H9 (cell line): ENCODE measurements at regions not wholly inside any gene's neighbourhood (a gene's known extent, or its start where the extent isn't known, plus 50 kb on each side); places are given as distances from the start of the nearest gene placed in this dataset.

ENCODE experiments used
- DNase-seq: peaks from one replicate; pipeline ENCODE4 v3.0.0-alpha.2; 2017
- H2AFZ ChIP-seq: one replicate; pipeline ENCODE4 v1.6.1; 2013; ENCODE audit warnings: mild to moderate bottlenecking, low read length, control low read depth, moderate library complexity
- H2AK5ac ChIP-seq: 2 replicates; pipeline ENCODE4 v1.6.1; 2013; ENCODE audit warnings: low read length, control low read depth, mixed read lengths; ENCODE audit not compliant: insufficient read length
- H2BK120ac ChIP-seq: one replicate; pipeline ENCODE4 v1.6.1; 2013; ENCODE audit warnings: low read depth, mild to moderate bottlenecking, low read length, control low read depth, inconsistent platforms; ENCODE audit not compliant: poor library complexity, severe bottlenecking
- H2BK12ac ChIP-seq: 2 replicates; pipeline ENCODE4 v1.6.1; 2013; ENCODE audit warnings: low read length, control low read depth, mixed read lengths, low read depth; ENCODE audit not compliant: insufficient read length
- H2BK15ac ChIP-seq: 2 replicates; pipeline ENCODE4 v1.6.1; 2013; ENCODE audit warnings: low read depth, low read length, control low read depth
- H2BK20ac ChIP-seq: one replicate; pipeline ENCODE4 v1.6.1; 2013; ENCODE audit warnings: low read depth, mild to moderate bottlenecking, low read length, control low read depth, inconsistent platforms; ENCODE audit not compliant: poor library complexity, severe bottlenecking
- H2BK5ac ChIP-seq: 2 replicates; pipeline ENCODE4 v1.6.1; 2013; ENCODE audit warnings: low read length, control low read depth, mixed read lengths; ENCODE audit not compliant: insufficient read length
- H3K14ac ChIP-seq: 2 replicates; pipeline ENCODE4 v1.6.1; 2013; ENCODE audit warnings: low read length, control low read depth; ENCODE audit not compliant: insufficient read depth
- H3K18ac ChIP-seq: 2 replicates; pipeline ENCODE4 v1.6.1; 2013; ENCODE audit warnings: low read depth, mild to moderate bottlenecking, mixed read lengths, low read length, control low read depth; ENCODE audit not compliant: insufficient read length
- H3K23ac ChIP-seq: 2 replicates; pipeline ENCODE4 v1.6.1; 2013; ENCODE audit warnings: low read length, control low read depth, mixed read lengths, low read depth; ENCODE audit not compliant: insufficient read length
- H3K23me2 ChIP-seq: 2 replicates; pipeline ENCODE4 v1.6.1; 2013; ENCODE audit warnings: low read depth, mild to moderate bottlenecking, mixed read lengths, low read length, control low read depth; ENCODE audit not compliant: insufficient read length, poor library complexity, severe bottlenecking
- H3K27ac ChIP-seq: 2 replicates; pipeline ENCODE4 v1.5.1; 2013; ENCODE audit warnings: low read length, control low read depth, mixed read lengths, low read depth; ENCODE audit not compliant: insufficient read length
- H3K27me3 ChIP-seq: 2 replicates; pipeline ENCODE4 v1.6.1; 2013; ENCODE audit warnings: low read length, control low read depth, inconsistent platforms; ENCODE audit not compliant: insufficient read depth
- H3K4ac ChIP-seq: 2 replicates; pipeline ENCODE4 v1.6.1; 2013; ENCODE audit warnings: low read depth, mild to moderate bottlenecking, control low read depth, inconsistent platforms, low read length, moderate library complexity
- H3K4me1 ChIP-seq: 2 replicates; pipeline ENCODE4 v1.6.1; 2013; ENCODE audit warnings: low read length, control low read depth, inconsistent platforms; ENCODE audit not compliant: insufficient read depth
- H3K4me2 ChIP-seq: 2 replicates; pipeline ENCODE4 v1.6.1; 2013; ENCODE audit warnings: low read length, control low read depth, mixed read lengths; ENCODE audit not compliant: insufficient read length, insufficient read depth
- H3K56ac ChIP-seq: 2 replicates; pipeline ENCODE4 v1.6.1; 2013; ENCODE audit warnings: low read depth, mild to moderate bottlenecking, mixed read lengths, low read length, control low read depth; ENCODE audit not compliant: insufficient read length
- H3K79me1 ChIP-seq: 2 replicates; pipeline ENCODE4 v1.6.1; 2013; ENCODE audit warnings: low read depth, mild to moderate bottlenecking, moderate library complexity, low read length, control low read depth, inconsistent platforms; ENCODE audit not compliant: insufficient read depth, poor library complexity, severe bottlenecking
- H3K79me2 ChIP-seq: 2 replicates; pipeline ENCODE4 v1.6.1; 2013; ENCODE audit warnings: low read length, control low read depth, inconsistent platforms; ENCODE audit not compliant: insufficient read depth
- H3K9ac ChIP-seq: 2 replicates; pipeline ENCODE4 v1.6.1; 2013; ENCODE audit warnings: low read length, control low read depth, mixed read lengths; ENCODE audit not compliant: insufficient read length; ENCODE audit errors: extremely low read depth
- H3K9me3 ChIP-seq: one replicate; pipeline ENCODE4 v1.6.1; 2013; ENCODE audit warnings: low read depth, low read length, inconsistent platforms; ENCODE audit not compliant: control insufficient read depth
- H3T11ph ChIP-seq: one replicate; pipeline ENCODE4 v1.6.1; 2013; ENCODE audit warnings: mild to moderate bottlenecking, low read length, control low read depth, inconsistent platforms
- H4K20me1 ChIP-seq: one replicate; pipeline ENCODE4 v1.6.1; 2013; ENCODE audit not compliant: control insufficient read depth, insufficient read length, insufficient read depth
- H4K5ac ChIP-seq: 2 replicates; pipeline ENCODE4 v1.6.1; 2013; ENCODE audit warnings: low read depth, mild to moderate bottlenecking, mixed read lengths, low read length, control low read depth; ENCODE audit not compliant: insufficient read length
- H4K8ac ChIP-seq: replicated peaks from 2 replicates; pipeline ENCODE4 v1.6.1; 2013; ENCODE audit warnings: low read length, control low read depth, mixed read lengths, low read depth; ENCODE audit not compliant: insufficient read length
- H4K91ac ChIP-seq: 2 replicates; pipeline ENCODE4 v1.6.1; 2013; ENCODE audit warnings: low read depth, mild to moderate bottlenecking, moderate library complexity, mixed read lengths, low read length, control low read depth; ENCODE audit not compliant: insufficient read length
- H3K27ac Mint-ChIP-seq, 3 experiments: 2 replicates in 2 of 3; 3 replicates in 1 of 3; pipeline ENCODE4 v1.8.0; 2020 to 2021; ENCODE audit warnings: mixed read lengths in 3 of 3, mild to moderate bottlenecking in 1 of 3, moderate library complexity in 1 of 3
- H3K27me3 Mint-ChIP-seq: 2 replicates; pipeline ENCODE4 v1.8.0; 2021; ENCODE audit warnings: low read depth, mild to moderate bottlenecking, moderate library complexity, mixed read lengths
- H3K36me3 Mint-ChIP-seq, 3 experiments: 2 replicates in 2 of 3; 3 replicates in 1 of 3; pipeline ENCODE4 v1.8.0; 2020 to 2021; ENCODE audit warnings: low read depth in 3 of 3, mixed read lengths in 3 of 3; ENCODE audit not compliant: insufficient read depth in 1 of 3
- H3K4me1 Mint-ChIP-seq, 2 experiments: 2 replicates each; pipeline ENCODE4 v1.8.0; 2020; ENCODE audit warnings: mixed read lengths in 2 of 2
- H3K4me3 Mint-ChIP-seq, 2 experiments: 2 replicates in 1 of 2; 3 replicates in 1 of 2; pipeline ENCODE4 v1.8.0; 2020 to 2021; ENCODE audit warnings: mild to moderate bottlenecking in 2 of 2, mixed read lengths in 2 of 2, moderate library complexity in 1 of 2
- H3K9me3 Mint-ChIP-seq, 2 experiments: 2 replicates in 1 of 2; 3 replicates in 1 of 2; pipeline ENCODE4 v1.8.0; 2020; ENCODE audit warnings: mild to moderate bottlenecking in 2 of 2, mixed read lengths in 2 of 2, moderate library complexity in 1 of 2
- CTCF ChIP-seq: fragments of 200-600 bp; sonication (generic); conservative IDR thresholded peaks from 3 replicates; pipeline ENCODE4 v1.8.0; 2021; ENCODE audit warnings: antibody characterized with exemption, mild to moderate bottlenecking
- whole genome bisulfite sequencing: extraction: QIAGEN DNeasy Blood & Tissue Kit; methylation state at CpG from one replicate; pipeline ENCODE4 v1.1.7; 2013; ENCODE audit warnings: missing lambda C conversion rate, low lambda C conversion rate, mixed read lengths; ENCODE audit not compliant: insufficient read length; ENCODE audit errors: extremely low coverage; 5-methylcytosine and 5-hydroxymethylcytosine counted together

GRCh38 chr20:51886341-51886740, 84.0 kb upstream of the SALL4 start:
- Histone ChIP-seq H4K91ac (no peak overlapping the region), H2BK20ac (no peak overlapping the region), H3K18ac (no peak overlapping the region), H2BK120ac (no peak overlapping the region), H2AFZ (no peak overlapping the region), H2AK5ac (no peak overlapping the region), H3K27me3 (no peaks in the 10 kb centered on the region), H4K20me1 (no peaks in the 10 kb centered on the region), H3K9ac (no peak overlapping the region), H3K9me3 (no peaks in the 10 kb centered on the region), H4K8ac (no peak overlapping the region), H3K23me2 (peaks cover 2% of the 10 kb centered on the region), H3K4me2 (no peak overlapping the region), H3K14ac (no peak overlapping the region), H2BK15ac (no peak overlapping the region), H3K79me2 (no peaks in the 10 kb centered on the region), H3K23ac (no peak overlapping the region), H2BK5ac (no peak overlapping the region), H3K56ac (no peak overlapping the region), H3T11ph (no peak overlapping the region), H4K5ac (no peak overlapping the region), H3K4ac (no peak overlapping the region), H3K79me1 (no peaks in the 10 kb centered on the region), H2BK12ac (peak overlapping the region; percentile 74), H3K4me1 (peaks cover 22% of the 10 kb centered on the region), H3K27ac (no peak overlapping the region)
- DNase-seq, result no peak
- no peak for TF ChIP-seq CTCF
- Mint-ChIP-seq H3K4me1 (peaks cover 35 to 41% of the 10 kb centered on the region in 2 experiments), H3K27ac (peak overlapping the region in 1 of 3 experiments; percentile 18; a peak in 1 of 7 replicates), H3K4me3 (no peak overlapping the region), H3K27me3 (no peaks in the 10 kb centered on the region), H3K36me3 (no peaks in the 10 kb centered on the region), H3K9me3 (no peaks in the 10 kb centered on the region; a peak in 1 of 5 replicates)
- WGBS, result no CpG with 5 or more reads among the region's 2 CpGs
